NCI-H1417 (cell line): ENCODE measurements at regions not wholly inside any gene's neighbourhood (a gene's known extent, or its start where the extent isn't known, plus 50 kb on each side); places are given as distances from the start of the nearest gene placed in this dataset.
A peak's percentile ranks its signal among the peaks of the same experiment; 100 is the strongest.
"Not testable (repeated sequence)": the region's sequence is repeated elsewhere in the genome, so short reads cannot be mapped to it uniquely, and the experiment has no call there.

Source experiments
- DNase-seq, 3 experiments: peaks; one replicate each; lab custom pipeline; 2025; lab: John Stamatoyannopoulos, UW

DNA sequence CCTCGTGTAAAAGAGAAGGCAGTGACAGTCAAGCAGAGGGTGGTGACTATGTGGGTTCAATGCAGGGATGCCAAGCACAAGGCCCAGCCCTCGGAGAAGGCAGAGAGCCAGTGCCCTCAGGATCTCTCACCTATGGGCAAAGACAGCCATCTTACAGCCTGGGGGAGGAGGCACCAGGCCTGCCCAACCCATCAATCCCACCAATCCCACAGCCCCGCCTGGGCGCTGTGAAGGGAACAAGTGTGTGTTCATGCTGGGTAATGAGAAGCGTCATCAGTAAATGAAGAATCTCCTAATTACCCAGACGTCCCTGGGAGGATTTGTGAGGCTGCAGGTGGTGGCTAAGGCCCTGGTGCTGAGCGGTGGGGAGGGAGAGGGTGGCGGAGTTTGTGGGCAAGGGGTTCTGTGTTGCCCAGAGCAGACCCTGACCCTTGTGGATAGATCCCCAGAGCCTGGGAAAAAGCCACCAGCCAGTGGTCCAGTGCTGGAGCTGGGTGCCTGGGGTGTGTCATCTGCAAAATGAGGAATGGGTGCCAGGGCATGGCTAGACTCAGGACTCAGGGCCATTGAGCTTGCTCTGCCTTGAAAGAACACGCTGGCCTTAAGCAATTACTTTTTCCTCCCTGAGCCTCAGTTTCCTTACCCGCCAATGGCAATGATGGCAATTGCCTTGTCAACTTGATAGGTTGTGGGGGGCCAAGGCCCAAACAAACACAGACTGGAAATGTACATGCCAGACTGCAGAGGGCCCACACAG is 128.1 kb upstream of the UNC5B start:
- peak in 1 of 3 experiments; percentile 48 for DNase-seq

DNA sequence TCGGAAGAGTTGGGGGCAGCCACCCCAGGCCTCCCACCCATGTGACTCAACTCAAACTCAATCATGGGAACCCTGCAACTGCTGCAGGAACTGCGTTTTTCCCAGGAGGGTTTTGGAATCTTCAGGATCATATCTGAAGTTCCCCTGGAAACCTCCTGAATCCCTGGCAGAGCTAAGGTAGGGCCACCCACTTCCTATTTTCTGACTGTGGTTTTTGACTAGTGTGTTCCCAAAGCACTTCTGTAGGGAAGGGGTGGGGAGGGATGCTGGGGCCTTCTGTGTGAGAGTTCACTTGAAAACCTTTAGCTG is 127.6 kb upstream of the UNC5B start:
- no peak for DNase-seq

DNA sequence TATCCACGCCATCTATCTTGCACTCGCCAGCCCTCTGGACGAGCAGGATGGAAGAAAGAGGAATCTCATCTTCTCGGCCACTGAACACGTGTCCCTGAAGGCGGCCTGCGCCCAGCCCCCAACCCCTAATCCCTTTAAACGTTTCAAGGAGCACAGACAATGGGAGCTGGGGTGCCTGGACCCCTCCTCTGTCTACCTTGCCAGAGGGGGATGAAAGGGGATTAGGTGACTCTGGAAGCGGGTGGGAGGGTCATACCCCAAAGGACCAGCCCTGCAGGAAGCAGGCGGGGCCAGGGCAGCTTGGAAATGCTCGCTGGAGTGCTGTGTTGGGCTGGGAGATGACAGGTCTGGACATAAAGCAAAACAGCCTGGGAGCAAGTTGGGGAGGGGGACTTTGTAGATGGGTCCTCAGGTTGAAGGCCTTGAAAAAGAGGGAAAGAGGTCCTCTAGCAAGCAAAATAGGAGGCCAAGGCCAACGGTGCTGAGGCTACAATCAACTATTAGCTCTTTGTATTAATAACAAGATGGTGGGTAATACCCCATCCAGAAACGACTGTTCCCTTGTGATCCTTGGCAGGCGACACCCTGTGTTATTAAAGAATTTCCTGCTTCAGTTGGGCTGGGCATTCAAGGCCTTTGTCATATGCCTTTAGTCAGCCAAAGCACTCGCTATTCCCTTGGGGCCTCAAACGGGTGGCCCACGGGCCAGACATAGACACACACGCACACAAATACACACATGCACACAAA is 126.5 kb upstream of the UNC5B start:
- DNase-seq, result peak in 1 of 3 experiments; percentile 48

DNA sequence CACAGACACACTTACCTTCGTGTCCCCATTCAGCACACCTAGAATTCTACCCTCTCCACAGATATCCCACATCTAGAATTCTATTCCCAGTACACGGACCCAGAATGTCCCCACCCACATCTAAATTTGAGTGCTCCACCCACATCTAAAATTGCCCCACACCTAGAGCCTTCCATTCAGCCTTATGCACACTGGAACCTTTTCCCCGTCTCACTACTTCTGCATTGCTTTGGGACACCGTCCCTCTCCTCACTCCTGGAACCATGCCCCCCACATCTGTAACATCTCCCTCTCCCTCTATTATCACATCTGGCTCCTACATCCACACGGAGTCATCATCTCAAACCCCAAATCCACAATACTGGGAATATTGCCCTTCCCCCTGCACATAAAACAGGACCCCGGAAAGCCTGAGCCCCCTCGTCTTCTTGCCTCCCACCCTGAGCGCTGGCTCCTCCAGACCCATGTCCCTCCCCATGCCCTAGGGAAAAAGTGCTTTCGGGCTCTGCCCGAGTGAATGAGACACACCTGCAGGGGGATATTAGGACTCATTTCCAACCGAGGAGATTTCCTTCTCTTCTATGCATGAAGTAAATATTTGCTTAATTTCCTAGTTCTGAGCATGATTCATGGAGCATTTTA is 125.8 kb upstream of the UNC5B start:
- peak in 2 of 3 experiments; percentile 10 to 38 for DNase-seq

DNA sequence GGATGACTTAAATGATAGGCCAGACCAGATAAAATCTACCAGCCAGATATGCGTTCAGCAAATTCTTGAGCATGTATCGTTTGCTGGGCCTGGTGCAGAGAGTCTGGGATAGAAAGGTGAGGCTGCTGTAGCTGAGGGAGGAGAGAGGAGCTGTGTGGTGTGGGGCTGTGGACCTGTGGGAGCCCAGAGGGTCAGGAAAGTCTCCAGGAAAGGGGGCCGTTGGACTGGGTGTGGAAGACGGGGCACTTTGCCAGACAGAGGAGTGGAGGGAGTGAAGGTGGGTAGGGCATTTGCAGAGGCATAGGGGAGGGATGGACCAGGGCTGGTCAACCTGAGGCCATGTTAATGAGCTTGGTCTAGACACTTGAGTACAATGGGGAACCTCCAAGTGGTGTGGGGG is 124.7 kb upstream of the UNC5B start:
- no peak for DNase-seq

DNA sequence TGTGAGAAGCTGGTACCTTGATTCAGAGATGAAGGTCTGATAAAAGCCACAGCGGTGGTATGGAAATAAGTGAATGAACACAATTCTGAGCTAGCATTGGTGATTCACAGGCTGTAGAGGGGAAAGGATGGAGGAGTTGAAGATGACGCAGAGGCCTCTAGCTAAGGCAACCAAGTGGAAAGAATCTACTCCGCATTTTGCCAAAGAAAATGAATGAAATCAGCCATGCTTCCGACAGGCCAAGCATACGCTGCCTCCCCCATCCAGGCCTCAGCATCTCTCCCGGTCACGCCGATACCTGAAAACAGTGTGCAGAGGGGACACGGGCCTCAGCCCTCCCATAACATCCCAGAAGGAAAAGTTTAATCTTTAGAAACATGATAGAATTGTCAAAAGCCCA is 124.3 kb upstream of the UNC5B start:
- no peak for DNase-seq

DNA sequence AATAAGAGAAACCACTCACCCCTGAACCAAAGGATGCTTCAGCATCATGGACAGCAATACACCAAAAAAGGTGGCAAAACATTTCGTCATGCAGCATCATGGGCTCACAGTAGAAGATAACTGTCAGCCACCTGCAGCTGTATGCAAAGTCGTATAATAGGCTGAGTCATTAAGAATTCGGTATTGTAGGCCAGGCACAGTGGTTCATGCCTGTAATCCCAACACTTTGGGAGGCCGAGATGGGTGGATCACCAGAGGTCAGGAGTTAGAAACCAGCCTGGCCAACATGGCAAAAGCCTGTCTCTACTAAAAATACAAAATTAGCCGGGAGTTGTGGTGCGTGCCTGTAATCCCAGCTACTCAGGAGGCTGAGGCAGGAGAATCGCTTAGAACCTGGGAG is 123.8 kb upstream of the UNC5B start:
- DNase-seq, result peak in 2 of 3 experiments; percentile 5 to 27

DNA sequence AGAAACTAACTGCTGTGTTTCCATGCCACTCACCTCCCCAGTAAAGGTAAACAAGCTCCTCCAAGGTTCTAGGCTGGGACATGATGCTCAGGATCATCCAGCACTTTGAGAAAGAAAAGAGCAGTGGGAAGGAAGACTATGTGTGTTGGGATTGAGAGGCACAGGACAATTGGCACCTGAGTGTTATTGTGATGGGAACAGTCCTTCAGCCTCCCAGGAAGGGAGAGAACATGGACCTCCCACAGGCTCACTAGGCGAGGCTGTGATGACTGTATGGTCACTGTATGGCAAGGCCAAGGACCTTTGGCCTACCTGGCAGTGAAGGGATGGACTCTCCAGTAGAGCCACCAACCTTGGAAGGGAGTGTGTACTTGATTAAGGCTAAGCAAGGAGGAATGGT is 123.2 kb upstream of the UNC5B start:
- no peak for DNase-seq

DNA sequence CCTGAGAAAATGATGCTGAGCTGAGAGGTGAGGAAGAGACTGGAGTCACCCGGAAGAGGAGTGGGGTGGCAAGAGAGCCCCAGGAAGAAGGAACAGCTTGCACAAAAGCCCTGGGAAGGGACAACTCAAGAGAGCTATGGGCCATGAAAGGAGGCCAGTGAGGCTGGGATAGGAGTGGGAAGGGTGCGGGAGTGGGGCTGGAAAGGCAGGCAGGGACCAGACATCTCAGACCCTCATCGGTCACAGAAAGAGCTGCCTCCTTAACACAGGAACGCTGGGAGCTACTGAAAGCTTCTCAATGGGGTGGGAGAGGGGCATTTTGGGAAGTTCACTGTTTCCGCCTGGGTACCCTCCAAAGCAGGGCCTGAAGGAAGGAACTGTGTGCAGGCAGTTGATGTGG is 122.0 kb upstream of the UNC5B start:
- DNase-seq, result no peak

DNA sequence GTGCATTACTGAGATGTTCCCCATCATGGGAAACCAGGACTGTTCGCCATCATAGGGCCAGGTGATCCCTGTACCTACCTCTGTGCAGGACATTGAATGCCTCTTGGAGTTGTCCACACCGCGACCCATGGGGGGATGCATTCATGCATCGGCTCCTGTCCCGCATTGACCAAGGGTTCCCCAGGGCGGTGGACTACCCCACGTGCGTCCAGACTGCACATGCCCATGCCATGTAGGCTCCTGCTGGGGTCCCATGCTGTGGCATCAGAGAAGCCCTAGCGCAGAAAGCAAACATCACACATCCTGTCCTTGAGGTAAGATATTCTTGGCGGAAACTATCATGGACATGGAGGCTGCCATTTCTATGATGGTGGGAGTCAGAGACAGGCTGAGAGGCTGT is 121.6 kb upstream of the UNC5B start:
- no peak for DNase-seq

DNA sequence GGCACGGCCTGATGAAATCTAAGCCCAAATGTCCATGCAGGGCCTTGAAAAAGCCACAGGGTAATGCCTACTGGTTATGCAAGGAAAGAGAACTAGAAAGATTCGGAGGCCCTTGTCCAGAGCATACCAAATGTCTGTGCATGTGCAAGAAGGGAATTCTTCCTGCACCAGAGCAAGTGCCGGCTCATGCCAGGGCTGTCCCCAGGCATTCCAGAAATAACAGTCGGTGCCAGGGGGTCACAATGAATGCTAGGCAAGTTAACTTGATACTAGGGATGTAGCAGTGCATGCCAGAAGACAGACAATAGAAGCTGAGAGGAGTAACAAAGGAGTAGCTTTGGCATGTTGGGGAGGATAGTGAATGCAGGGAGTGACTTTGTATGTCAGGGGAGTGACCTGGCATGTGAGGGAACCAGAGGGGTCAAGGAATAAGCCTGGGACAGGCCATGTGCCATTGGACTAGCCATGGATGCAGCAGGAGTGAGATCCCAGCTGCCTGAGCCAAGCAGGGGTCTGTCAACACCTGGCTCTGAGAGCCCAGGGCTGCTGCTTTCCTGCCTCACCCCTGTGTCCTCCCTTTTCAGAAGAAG is 119.5 kb upstream of the UNC5B start:
- DNase-seq, result no peak

DNA sequence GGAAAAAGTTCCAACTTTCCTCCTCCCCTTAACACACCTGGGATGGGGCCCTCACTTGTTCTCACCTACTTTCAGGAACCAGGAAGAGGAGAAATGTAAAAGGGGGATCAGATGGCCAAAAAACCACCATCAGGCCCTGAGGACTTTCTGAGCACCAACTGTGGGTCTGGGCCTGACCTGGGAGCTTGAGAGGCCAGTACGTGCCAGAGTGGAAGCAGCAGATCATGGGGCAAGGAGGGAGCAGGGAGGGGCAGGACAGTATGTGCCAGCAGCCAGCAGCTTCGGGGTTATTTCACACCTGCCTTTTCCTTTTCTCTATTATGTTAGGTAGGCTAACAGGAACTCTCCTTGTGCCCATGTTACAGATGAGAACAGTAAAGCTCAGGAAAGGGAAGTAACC is 118.8 kb upstream of the UNC5B start:
- no peak for DNase-seq

DNA sequence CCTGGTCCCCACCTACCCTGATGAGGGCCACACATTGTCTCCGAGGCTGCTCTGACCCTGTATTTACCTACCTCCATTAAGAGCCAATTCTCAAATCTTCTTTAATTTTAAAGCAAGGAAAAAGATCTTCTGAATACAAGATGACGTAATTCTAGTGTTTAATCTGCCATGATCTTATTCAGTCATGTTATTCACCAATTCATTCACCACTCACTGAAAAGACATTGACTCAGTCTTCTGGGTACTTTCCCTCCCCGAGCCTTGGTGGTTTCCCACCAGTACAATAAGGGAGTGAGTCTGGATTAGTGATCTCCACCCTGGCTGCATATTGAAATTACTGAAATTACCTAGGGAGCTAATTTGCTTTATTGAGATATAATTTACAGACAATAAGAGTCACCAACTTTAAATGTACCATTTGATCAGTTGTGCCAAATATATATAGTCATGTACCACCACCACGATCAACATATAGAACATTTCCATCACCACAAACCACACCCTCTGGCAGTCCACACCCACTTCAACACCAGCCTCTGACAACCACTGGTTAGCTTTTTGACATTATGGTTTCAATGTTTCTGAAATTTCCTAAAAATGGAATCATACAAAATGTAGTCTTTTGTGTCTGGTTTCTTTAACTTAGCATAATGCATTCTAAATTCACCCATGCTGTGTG is 117.5 kb upstream of the UNC5B start:
- DNase-seq, result no peak

DNA sequence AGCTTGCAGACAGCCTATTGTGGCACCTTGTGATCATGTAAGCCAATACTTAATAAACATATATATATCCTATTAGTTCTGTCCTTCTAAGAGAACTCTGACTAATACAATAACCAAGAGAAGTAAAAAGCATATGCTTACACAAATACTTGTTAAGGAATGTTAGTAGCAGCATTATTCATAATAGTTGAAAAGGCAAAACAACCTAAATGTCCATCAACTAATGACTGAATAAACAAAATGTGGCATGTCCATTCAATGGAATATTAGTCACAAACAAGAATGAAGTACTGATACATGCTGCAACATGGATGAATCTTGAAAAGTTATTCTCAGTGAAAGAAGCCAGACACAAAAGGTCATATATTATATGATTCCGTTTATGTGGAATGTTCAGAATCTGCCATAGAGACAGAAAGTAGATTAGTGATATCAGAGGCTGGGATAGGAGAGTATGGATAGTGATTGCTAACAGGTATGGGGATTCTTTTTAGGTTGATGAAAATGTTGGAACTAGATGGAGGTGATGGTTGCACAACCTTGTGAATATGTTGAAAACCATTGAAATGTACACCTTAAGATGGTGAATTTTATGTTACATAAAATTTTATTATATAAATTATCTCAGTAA is 112.5 kb upstream of the UNC5B start:
- no peak for DNase-seq

DNA sequence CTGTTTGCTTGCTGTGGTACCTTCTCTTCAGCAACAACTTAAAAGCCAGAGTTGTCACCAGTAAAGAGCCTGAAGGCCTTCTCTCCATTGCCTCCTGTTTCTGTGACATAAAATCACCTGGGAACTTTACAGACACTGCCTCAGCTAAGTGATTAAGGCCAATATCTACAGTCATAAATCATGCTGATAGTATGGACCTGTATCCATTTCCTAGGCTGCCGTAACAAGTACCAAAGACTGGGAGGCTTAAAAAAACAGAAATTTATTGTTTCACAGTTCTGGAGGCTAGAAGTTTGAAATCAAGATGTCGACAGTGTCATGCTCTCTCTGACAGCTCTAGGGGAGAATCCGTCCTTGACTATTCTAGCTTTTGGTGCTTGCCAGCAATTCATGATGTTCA is 108.4 kb upstream of the UNC5B start:
- peak in 1 of 3 experiments; percentile 1 for DNase-seq

DNA sequence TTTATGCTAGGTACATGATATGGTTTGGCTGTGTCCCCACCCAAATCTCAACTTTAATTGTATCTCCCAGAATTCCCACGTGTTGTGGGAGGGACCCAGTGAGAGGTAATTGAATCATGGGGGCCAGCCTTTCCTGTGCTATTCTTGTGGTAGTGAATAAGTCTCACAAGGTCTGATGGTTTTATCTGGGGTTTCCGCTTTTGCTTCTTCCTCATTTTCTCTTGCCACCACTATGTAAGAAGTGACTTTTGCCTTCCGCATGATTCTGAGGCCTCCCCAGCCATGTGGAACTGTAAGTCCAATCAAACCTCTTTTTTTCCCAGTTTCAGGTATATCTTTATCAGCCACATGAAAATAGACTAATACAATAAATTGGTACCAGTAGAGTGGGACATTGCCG is 106.2 kb upstream of the UNC5B start:
- not testable (repeated sequence) for DNase-seq

DNA sequence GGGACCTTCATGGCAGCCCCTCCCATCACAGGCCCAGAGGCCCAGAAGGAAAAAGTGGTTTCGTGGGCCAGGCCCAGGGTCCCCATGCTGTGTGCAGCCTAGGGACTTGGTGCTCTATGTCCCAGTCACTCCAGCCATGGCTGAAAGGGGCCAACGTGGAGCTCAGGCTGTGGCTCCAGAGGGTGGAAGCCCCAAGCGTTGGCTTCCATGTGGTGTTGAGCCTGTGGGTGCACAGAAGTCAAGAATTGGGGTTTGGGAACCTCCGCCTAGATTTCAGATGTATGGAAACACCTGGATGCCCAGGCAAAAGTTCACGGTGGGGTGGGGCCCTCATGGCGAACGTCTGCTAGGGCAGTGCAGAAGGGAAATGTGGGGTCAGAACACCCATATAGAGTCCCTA is 105.3 kb upstream of the UNC5B start:
- not testable (repeated sequence) for DNase-seq

DNA sequence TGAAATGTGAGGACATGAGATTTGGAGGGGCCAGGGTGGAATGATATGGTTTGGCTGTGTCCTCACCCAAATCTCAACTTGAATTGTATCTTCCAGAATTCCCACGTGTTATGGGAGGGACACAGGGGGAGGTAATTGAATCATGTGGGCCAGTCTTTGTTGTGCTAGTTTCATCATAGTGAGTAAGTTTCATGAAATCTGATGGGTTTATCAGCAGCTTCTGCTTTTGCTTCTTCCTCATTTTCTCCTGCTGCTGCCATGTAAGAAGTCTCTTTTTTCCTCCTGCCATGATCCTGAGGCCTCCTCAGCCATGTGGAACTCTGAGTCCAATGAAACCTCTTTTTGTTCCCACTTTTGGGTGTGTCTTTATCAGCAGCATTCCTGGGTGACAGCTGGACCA is 104.3 kb upstream of the UNC5B start:
- not testable (repeated sequence) for DNase-seq

DNA sequence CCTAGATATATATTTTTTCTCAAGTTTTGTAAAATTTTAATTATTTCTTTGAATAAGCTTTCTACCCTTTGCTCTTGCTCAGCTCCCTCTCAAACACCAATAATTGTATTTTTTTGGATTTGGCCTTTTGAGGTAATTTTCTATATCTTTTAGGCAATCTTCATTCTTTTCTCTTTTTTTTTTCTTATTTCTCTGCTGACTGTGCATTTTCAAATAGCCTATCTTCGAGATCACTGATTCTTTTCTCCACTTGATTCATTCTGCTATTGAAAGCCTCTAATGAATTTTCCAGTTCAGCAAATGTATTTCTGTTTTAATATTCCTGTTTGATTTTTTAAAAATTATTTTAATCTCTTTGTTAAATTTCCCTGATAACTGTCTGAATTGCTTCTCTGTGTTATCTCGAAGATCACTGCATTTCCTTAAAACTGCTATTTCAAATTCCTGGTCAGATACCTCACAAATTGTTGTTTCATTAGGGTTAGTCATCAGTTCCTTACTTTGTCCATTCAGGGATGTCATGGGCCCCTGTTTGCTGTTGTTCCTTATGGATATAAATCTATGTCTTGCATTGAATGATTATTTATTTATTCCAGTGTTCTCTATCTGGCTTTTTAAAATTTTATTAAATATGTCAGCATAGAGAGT is 100.1 kb upstream of the UNC5B start:
- no peak for DNase-seq

DNA sequence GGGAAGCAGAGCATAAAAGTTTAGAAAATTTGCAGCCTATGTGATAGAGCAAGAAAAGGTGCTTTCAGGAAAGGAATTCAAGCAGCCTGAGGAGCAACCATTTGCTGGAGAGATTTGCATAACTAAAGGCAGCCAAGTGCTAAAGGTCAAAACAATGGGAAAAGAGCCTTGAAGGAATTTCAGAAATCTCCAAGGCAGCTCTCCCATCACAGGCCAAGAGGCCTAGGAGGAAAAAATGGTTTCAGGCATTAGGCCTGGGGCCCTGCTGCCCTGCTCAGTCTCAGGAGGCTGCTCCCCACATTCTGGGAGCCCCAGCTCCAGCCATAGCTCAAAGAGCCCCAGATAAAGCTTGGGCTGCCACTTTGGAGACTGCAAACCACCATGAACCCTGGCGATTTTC is 95.9 kb upstream of the UNC5B start:
- no peak for DNase-seq

DNA sequence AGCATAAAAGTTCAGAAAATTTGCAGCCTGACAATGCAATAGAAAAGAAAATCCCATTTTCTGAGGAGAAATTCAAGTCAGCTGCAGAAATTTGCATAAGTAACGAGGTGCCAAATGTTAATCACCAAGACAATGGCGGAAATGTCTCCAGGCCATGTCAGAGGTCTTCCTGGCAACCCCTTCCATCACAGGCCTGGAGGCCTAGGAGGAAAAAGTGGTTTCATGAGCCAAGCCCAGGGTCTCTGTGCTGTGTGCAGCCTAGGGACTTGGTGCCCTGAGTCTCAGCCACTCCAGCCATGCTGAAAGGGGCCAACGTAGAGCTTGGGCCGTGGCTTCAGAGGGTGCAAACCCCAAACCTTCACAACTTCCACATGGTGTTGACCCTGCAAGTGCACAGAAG is 94.8 kb upstream of the UNC5B start:
- DNase-seq, result not testable (repeated sequence)
